ENCODE measurements at regions not wholly inside any gene's neighbourhood (a gene's known extent, or its start where the extent isn't known, plus 50 kb on each side); places are given as distances from the start of the nearest gene placed in this dataset.

- H3K36me3 ChIP-seq = no peaks in the 10 kb centered on the region
- peaks cover 3% of the 10 kb centered on the region for H3K9me3 ChIP-seq (replicated peaks)
- intact Hi-C loops (cut with micrococcal nuclease) = no loop called here
- H3K4me3 ChIP-seq = no peak overlapping the region
- DNase-seq = no peak
- TF ChIP-seq CTCF (IDR thresholded peaks at IDR 0.05; ENCODE audit: borderline replicate concordance) = no peak
- H3K27me3 ChIP-seq (ENCODE audit: low read depth) = no peaks in the 10 kb centered on the region
- no peak overlapping the region for H3K27ac ChIP-seq (replicated peaks)
- H3K4me1 ChIP-seq = peaks cover 28% of the 10 kb centered on the region
Observed at GRCh38 chr1:91575909-91576519, 75.4 kb downstream of the CDC7 start.

GRCh38 chr1:91578320-91579109, 77.9 kb downstream of the CDC7 start:
- Histone ChIP-seq H3K4me1 (peaks cover 27% of the 10 kb centered on the region), H3K27ac (replicated peaks) (no peak overlapping the region)

GRCh38 chr1:91579658-91580228, 79.1 kb downstream of the CDC7 start:
- DNase-seq = no peak
- no peak overlapping the region for H3K4me3 ChIP-seq
- no peaks in the 10 kb centered on the region for H3K36me3 ChIP-seq
- peaks cover 37% of the 10 kb centered on the region for H3K4me1 ChIP-seq
- intact Hi-C loops (cut with micrococcal nuclease) = no loop called here
- no peak for TF ChIP-seq CTCF (IDR thresholded peaks at IDR 0.05; ENCODE audit: borderline replicate concordance)
- no peaks in the 10 kb centered on the region for H3K9me3 ChIP-seq (replicated peaks)
- H3K27me3 ChIP-seq (ENCODE audit: low read depth) = no peaks in the 10 kb centered on the region
- H3K27ac ChIP-seq (replicated peaks) = peak overlapping the region; percentile 48

More at GRCh38 chr1:91578320-91579109, 77.9 kb downstream of the CDC7 start:
- intact Hi-C loops (cut with micrococcal nuclease) = no loop called here
- H3K9me3 ChIP-seq (replicated peaks) = no peaks in the 10 kb centered on the region
- no peaks in the 10 kb centered on the region for H3K36me3 ChIP-seq
- DNase-seq = no peak
- no peak for TF ChIP-seq CTCF (IDR thresholded peaks at IDR 0.05; ENCODE audit: borderline replicate concordance)
- H3K4me3 ChIP-seq = no peak overlapping the region
- no peaks in the 10 kb centered on the region for H3K27me3 ChIP-seq (ENCODE audit: low read depth)

- Histone ChIP-seq H3K4me1 (peaks cover 36% of the 10 kb centered on the region), H3K9me3 (replicated peaks) (no peaks in the 10 kb centered on the region), H3K36me3 (no peaks in the 10 kb centered on the region), H3K4me3 (no peak overlapping the region), H3K27me3 (ENCODE audit: low read depth) (no peaks in the 10 kb centered on the region), H3K27ac (replicated peaks) (peak overlapping the region; percentile 75)
- DNase-seq = no peak
- intact Hi-C loops (cut with micrococcal nuclease) = no loop called here
- TF ChIP-seq CTCF (IDR thresholded peaks at IDR 0.05; ENCODE audit: borderline replicate concordance) = no peak
Observed at GRCh38 chr1:91582431-91582921, 81.8 kb downstream of the CDC7 start.

- no peaks in the 10 kb centered on the region for H3K36me3 ChIP-seq
- H3K9me3 ChIP-seq (replicated peaks) = no peaks in the 10 kb centered on the region
- H3K4me1 ChIP-seq = peaks cover 35% of the 10 kb centered on the region
- H3K27ac ChIP-seq (replicated peaks) = peak overlapping the region; percentile 75
- no peaks in the 10 kb centered on the region for H3K27me3 ChIP-seq (ENCODE audit: low read depth)
- no peak for TF ChIP-seq CTCF (IDR thresholded peaks at IDR 0.05; ENCODE audit: borderline replicate concordance)
- DNase-seq = no peak
- intact Hi-C loops (cut with micrococcal nuclease) = no loop called here
- no peak overlapping the region for H3K4me3 ChIP-seq
Observed at GRCh38 chr1:91583326-91583755, 82.7 kb downstream of the CDC7 start.
